ENCODE measurements at regions not wholly inside any gene's neighbourhood (a gene's known extent, or its start where the extent isn't known, plus 50 kb on each side); places are given as distances from the start of the nearest gene placed in this dataset.

- TF ChIP-seq EP300 (IDR thresholded peaks at IDR 0.05), result no peak
- TF ChIP-seq POLR2A (IDR thresholded peaks at IDR 0.05), result no peak
- no peak for TF ChIP-seq POLR2AphosphoS5 (IDR thresholded peaks at IDR 0.05)
- TF ChIP-seq CTCF (IDR thresholded peaks at IDR 0.05), result no peak
Measured at GRCh38 chr5:106195679-106196474, 1474.9 kb downstream of the EFNA5 start.
